Sciatic nerve (tissue), 2 donors: ENCODE measurements at regions not wholly inside any gene's neighbourhood (a gene's known extent, or its start where the extent isn't known, plus 50 kb on each side); places are given as distances from the start of the nearest gene placed in this dataset.

Experiments
- ATAC-seq: fragments of 200-7000 bp; cut with Tn5 transposase; one replicate; pipeline ENCODE4 v1.9.1; 2020; ENCODE audit warnings: mild to moderate bottlenecking, moderate library complexity
- DNase-seq: peaks from one replicate; pipeline ENCODE4 v3.0.0-alpha.2; 2020; ENCODE audit warnings: low spot score
- intact Hi-C: fragments of 100-400 bp; cut with DNase I; formaldehyde crosslinking; loops from one replicate; pipeline ENCODE4 v1.14.2; 2022
- donor health status: DM: no; HTN: no; CAD: no.
- donor health status: DM: no; HTN: no; CAD: no.

GRCh38 chr1:96987186-96987703 is 265.7 kb downstream of the PTBP2 start:
- intact Hi-C loops: no loop called here

GRCh38 chr1:96989302-96989701 is 267.7 kb downstream of the PTBP2 start:
- ATAC-seq (no peak), DNase-seq (no peak)
- intact Hi-C loops: no loop called here

More at GRCh38 chr1:96987186-96987703, 265.7 kb downstream of the PTBP2 start:
- no peak for DNase-seq
- ATAC-seq: no peak

- no peak for DNase-seq
- no peak for ATAC-seq
- intact Hi-C loops: no loop called here
Observed at GRCh38 chr1:96990136-96990535, 268.6 kb downstream of the PTBP2 start.

GRCh38 chr1:96991261-96991660 is 269.7 kb downstream of the PTBP2 start:
- no peak for ATAC-seq
- intact Hi-C loops: no loop called here
- no peak for DNase-seq

GRCh38 chr1:96992871-96993270 is 271.3 kb downstream of the PTBP2 start:
- ATAC-seq: no peak
- no peak for DNase-seq
- intact Hi-C loops: no loop called here

- DNase-seq (no peak), ATAC-seq (no peak)
- intact Hi-C loops: no loop called here
Observed at GRCh38 chr1:96995351-96995750, 273.8 kb downstream of the PTBP2 start.

- intact Hi-C loops: no loop called here
- ATAC-seq: no peak
- DNase-seq: no peak
Observed at GRCh38 chr1:96996001-96996400, 274.4 kb downstream of the PTBP2 start.

GRCh38 chr1:96997717-96998116 is 276.1 kb downstream of the PTBP2 start:
- no peak for DNase-seq
- intact Hi-C loops: no loop called here
- ATAC-seq: no peak

- intact Hi-C loops: no loop called here
- DNase-seq (no peak), ATAC-seq (no peak)
Observed at GRCh38 chr1:96998466-96998865, 276.9 kb downstream of the PTBP2 start.

GRCh38 chr1:96999191-96999590 is 277.6 kb downstream of the PTBP2 start:
- DNase-seq: no peak
- ATAC-seq: no peak
- intact Hi-C loops: no loop called here

- no peak for ATAC-seq
- intact Hi-C loops: no loop called here
- no peak for DNase-seq
Observed at GRCh38 chr1:97004054-97004453, 282.5 kb downstream of the PTBP2 start.

- intact Hi-C loops: no loop called here
- ATAC-seq: no peak
- DNase-seq: no peak
Observed at GRCh38 chr1:97004743-97005142, 283.2 kb downstream of the PTBP2 start.

- ATAC-seq (no peak), DNase-seq (peak; percentile 79)
- intact Hi-C loops: no loop called here
Observed at GRCh38 chr1:97006044-97006661, 284.6 kb downstream of the PTBP2 start.

- intact Hi-C loops: no loop called here
- DNase-seq (no peak), ATAC-seq (no peak)
Observed at GRCh38 chr1:97007840-97008604, 286.4 kb downstream of the PTBP2 start.

GRCh38 chr1:97010566-97011264 is 289.1 kb downstream of the PTBP2 start:
- no peak for ATAC-seq
- DNase-seq: no peak
- intact Hi-C loops: no loop called here

GRCh38 chr1:97013136-97013535 is 291.6 kb downstream of the PTBP2 start:
- intact Hi-C loops: no loop called here
- DNase-seq (no peak), ATAC-seq (no peak)

- intact Hi-C loops: no loop called here
- DNase-seq (no peak), ATAC-seq (peak; percentile 85)
Observed at GRCh38 chr1:97013941-97014340, 292.4 kb downstream of the PTBP2 start.

GRCh38 chr1:97014426-97014825 is 292.8 kb downstream of the PTBP2 start:
- DNase-seq (no peak), ATAC-seq (peak; percentile 75)
- intact Hi-C loops: no loop called here

- DNase-seq: no peak
- intact Hi-C loops: no loop called here
- ATAC-seq: no peak
Observed at GRCh38 chr1:97017895-97018294, 296.3 kb downstream of the PTBP2 start.
